ENCODE measurements at regions not wholly inside any gene's neighbourhood (a gene's known extent, or its start where the extent isn't known, plus 50 kb on each side); places are given as distances from the start of the nearest gene placed in this dataset.
A peak's percentile ranks its signal among the peaks of the same experiment; 100 is the strongest.

GRCh38 chr22:49633010-49633324, 194.7 kb downstream of the BRD1 start:
- FAIRE-seq (no peak), DNase-seq (ENCODE audit: insufficient read length, low spot score) (no peak)
- no peak for TF ChIP-seq CTCF (IDR thresholded peaks at IDR 0.05; ENCODE audit: insufficient read depth, missing control alignments)

GRCh38 chr22:49632199-49633009, 195.3 kb downstream of the BRD1 start:
- DNase-seq (ENCODE audit: insufficient read length, low spot score) (peak; percentile 74), FAIRE-seq (no peak)
- peak; percentile 66 for TF ChIP-seq CTCF (IDR thresholded peaks at IDR 0.05; ENCODE audit: insufficient read depth, missing control alignments)

GRCh38 chr22:49630448-49630946, 197.2 kb downstream of the BRD1 start:
- DNase-seq (ENCODE audit: insufficient read length, low spot score) (no peak), FAIRE-seq (no peak)
- TF ChIP-seq CTCF (IDR thresholded peaks at IDR 0.05; ENCODE audit: insufficient read depth, missing control alignments), result no peak

- FAIRE-seq, result no peak
Observed at GRCh38 chr22:49629586-49630447, 197.9 kb downstream of the BRD1 start.

GRCh38 chr22:49629261-49629570, 198.5 kb downstream of the BRD1 start:
- TF ChIP-seq CTCF (IDR thresholded peaks at IDR 0.05; ENCODE audit: insufficient read depth, missing control alignments), result no peak
- FAIRE-seq (no peak), DNase-seq (ENCODE audit: insufficient read length, low spot score) (no peak)

More at GRCh38 chr22:49629586-49630447, 197.9 kb downstream of the BRD1 start:
- no peak for TF ChIP-seq CTCF (IDR thresholded peaks at IDR 0.05; ENCODE audit: insufficient read depth, missing control alignments)
- no peak for DNase-seq (ENCODE audit: insufficient read length, low spot score)

GRCh38 chr22:49628391-49629260, 199.0 kb downstream of the BRD1 start:
- DNase-seq (ENCODE audit: insufficient read length, low spot score) (no peak), FAIRE-seq (no peak)
- TF ChIP-seq CTCF (IDR thresholded peaks at IDR 0.05; ENCODE audit: insufficient read depth, missing control alignments), result no peak

Measured in D721Med (cell line).